ENCODE measurements at regions not wholly inside any gene's neighbourhood (a gene's known extent, or its start where the extent isn't known, plus 50 kb on each side); places are given as distances from the start of the nearest gene placed in this dataset.

- no peak overlapping the region for H3K4me3 ChIP-seq (ENCODE audit: low read length)
- H3K36me3 ChIP-seq (ENCODE audit: insufficient read depth, low read length) = no peaks in the 10 kb centered on the region
- H2AFZ ChIP-seq (ENCODE audit: low read depth, low read length) = no peak overlapping the region
- no peaks in the 10 kb centered on the region for H3K27me3 ChIP-seq (ENCODE audit: insufficient read depth, low read depth, low read length)
- H3K9me2 ChIP-seq (ENCODE audit: insufficient read depth, low read length) = no peaks in the 10 kb centered on the region
- H3K9me3 ChIP-seq (ENCODE audit: low read length) = no peaks in the 10 kb centered on the region
- H3F3A ChIP-seq (ENCODE audit: insufficient read depth, low read length, poor library complexity, severe bottlenecking) = no peaks in the 10 kb centered on the region
- no peaks in the 10 kb centered on the region for H3K79me2 ChIP-seq (replicated peaks; ENCODE audit: insufficient read depth, low read length)
- H3K27ac ChIP-seq (ENCODE audit: low read length) = no peak overlapping the region
- TF ChIP-seq EP300 (conservative IDR thresholded peaks at IDR 0.05; ENCODE audit: poor library complexity, severe bottlenecking) (no peak), RAD21 (conservative IDR thresholded peaks at IDR 0.05) (no peak), TAF1 (IDR thresholded peaks at IDR 0.05; ENCODE audit: low read depth) (no peak), REST (IDR thresholded peaks at IDR 0.05; ENCODE audit: borderline replicate concordance) (no peak), CTCF (IDR thresholded peaks at IDR 0.05; ENCODE audit: poor library complexity, severe bottlenecking) (no peak), SMC3 (conservative IDR thresholded peaks at IDR 0.05; ENCODE audit: poor library complexity) (no peak), POLR2AphosphoS5 (IDR thresholded peaks at IDR 0.05) (no peak), EZH2 (IDR thresholded peaks at IDR 0.05; ENCODE audit: borderline replicate concordance, insufficient read depth, low read length, poor library complexity, severe bottlenecking) (no peak), MXI1 (conservative IDR thresholded peaks at IDR 0.05; ENCODE audit: poor library complexity, severe bottlenecking) (no peak)
- no peaks in the 10 kb centered on the region for H4K20me1 ChIP-seq (ENCODE audit: insufficient read depth)
- no peak overlapping the region for H3K9ac ChIP-seq (ENCODE audit: low read length)
- no peak overlapping the region for H3K4me2 ChIP-seq (ENCODE audit: low read length)
Measured at GRCh38 chr5:165723931-165724330, 2218.5 kb downstream of the MAT2B start.

- no peak overlapping the region for H2AFZ ChIP-seq (ENCODE audit: low read depth, low read length)
- H3K4me3 ChIP-seq (ENCODE audit: low read length) = no peak overlapping the region
- no peaks in the 10 kb centered on the region for H4K20me1 ChIP-seq (ENCODE audit: insufficient read depth)
- H3K27ac ChIP-seq (ENCODE audit: low read length) = no peak overlapping the region
- H3K27me3 ChIP-seq (ENCODE audit: insufficient read depth, low read depth, low read length) = no peaks in the 10 kb centered on the region
- H3K9me3 ChIP-seq (ENCODE audit: low read length) = no peaks in the 10 kb centered on the region
- H3F3A ChIP-seq (ENCODE audit: insufficient read depth, low read length, poor library complexity, severe bottlenecking) = no peaks in the 10 kb centered on the region
- H3K9ac ChIP-seq (ENCODE audit: low read length) = no peak overlapping the region
- H3K9me2 ChIP-seq (ENCODE audit: insufficient read depth, low read length) = no peaks in the 10 kb centered on the region
- H3K36me3 ChIP-seq (ENCODE audit: insufficient read depth, low read length) = no peaks in the 10 kb centered on the region
- TF ChIP-seq TAF1 (IDR thresholded peaks at IDR 0.05; ENCODE audit: low read depth) = no peak
- TF ChIP-seq POLR2AphosphoS5 (IDR thresholded peaks at IDR 0.05) = no peak
- TF ChIP-seq SMC3 (conservative IDR thresholded peaks at IDR 0.05; ENCODE audit: poor library complexity) = no peak
- TF ChIP-seq RAD21 (conservative IDR thresholded peaks at IDR 0.05) = no peak
- no peak for TF ChIP-seq MXI1 (conservative IDR thresholded peaks at IDR 0.05; ENCODE audit: poor library complexity, severe bottlenecking)
- TF ChIP-seq CTCF (IDR thresholded peaks at IDR 0.05; ENCODE audit: poor library complexity, severe bottlenecking) = no peak
- TF ChIP-seq EZH2 (IDR thresholded peaks at IDR 0.05; ENCODE audit: borderline replicate concordance, insufficient read depth, low read length, poor library complexity, severe bottlenecking) = no peak
- TF ChIP-seq REST (IDR thresholded peaks at IDR 0.05; ENCODE audit: borderline replicate concordance) = no peak
- no peak for TF ChIP-seq EP300 (conservative IDR thresholded peaks at IDR 0.05; ENCODE audit: poor library complexity, severe bottlenecking)
- H3K79me2 ChIP-seq (replicated peaks; ENCODE audit: insufficient read depth, low read length) = no peaks in the 10 kb centered on the region
- H3K4me2 ChIP-seq (ENCODE audit: low read length) = no peak overlapping the region
Measured at GRCh38 chr5:165728425-165728824, 2223.0 kb downstream of the MAT2B start.
